B cell (primary cell): ENCODE measurements at regions not wholly inside any gene's neighbourhood (a gene's known extent, or its start where the extent isn't known, plus 50 kb on each side); places are given as distances from the start of the nearest gene placed in this dataset.

Experiments
- ATAC-seq: fragments of 200-7000 bp; cut with Tn5 transposase; one replicate; pipeline ENCODE4 v1.10.0; 2021; ENCODE audit warnings: low read depth, mild to moderate bottlenecking, moderate number of reproducible peaks, moderate library complexity
- CTCF ChIA-PET: fragments of 350-600 bp; sonication (Branson Sonifier 250); formaldehyde crosslinking; loops from one replicate; lab custom pipeline; 2021; ENCODE audit warnings: antibody characterized with exemption, inconsistent platforms; lab: Charles Lee
- POLR2A ChIA-PET: fragments of 350-600 bp; sonication (Branson Sonifier 250); formaldehyde crosslinking; loops from one replicate; lab custom pipeline; 2021; ENCODE audit warnings: antibody characterized with exemption; lab: Charles Lee
- DNase-seq: peaks from one replicate; pipeline ENCODE4 v3.0.0; 2013
- H2AFZ ChIP-seq: 2 replicates; pipeline ENCODE4 v1.6.1; 2012; ENCODE audit warnings: mild to moderate bottlenecking, low read depth, low read length; ENCODE audit not compliant: insufficient read depth, poor library complexity, severe bottlenecking
- H3K27ac ChIP-seq, 2 donors: 1 replicate in 1 of 2; 2 replicates in 1 of 2; pipeline ENCODE4 v1.5.1; 2012 to 2013; ENCODE audit warnings: low read length in 2 of 2, mild to moderate bottlenecking in 2 of 2, moderate library complexity in 1 of 2
- H3K27me3 ChIP-seq, 4 experiments: fragments of 200-600 bp in 1 of 4; sonication (generic) in 1 of 4; replicated peaks in 1 of 4; 1 replicate in 2 of 4; 2 replicates in 2 of 4; pipeline versions ENCODE4 v1.6.1 to v1.7.0; 2013 to 2016; ENCODE audit warnings: low read length in 3 of 4, mild to moderate bottlenecking in 2 of 4, mixed read lengths in 1 of 4, moderate library complexity in 1 of 4; ENCODE audit not compliant: insufficient read depth in 4 of 4, control insufficient read depth in 3 of 4; ENCODE audit errors: control extremely low read depth in 1 of 4
- H3K36me3 ChIP-seq, 2 experiments: replicated peaks in 1 of 2; 1 replicate in 1 of 2; 2 replicates in 1 of 2; pipeline versions ENCODE4 v1.6.1 to v1.7.1; 2013; ENCODE audit warnings: low read length in 1 of 2; ENCODE audit not compliant: insufficient read depth in 2 of 2, control insufficient read depth in 1 of 2; ENCODE audit errors: control extremely low read depth in 1 of 2, extremely low read depth in 1 of 2
- H3K4me1 ChIP-seq, 2 donors: fragments of 200-600 bp in 1 of 2; sonication (generic) in 1 of 2; 1 replicate in 1 of 2; 2 replicates in 1 of 2; pipeline versions ENCODE4 v1.5.1 to v1.6.1; 2013 to 2017; ENCODE audit warnings: low read length in 2 of 2; ENCODE audit not compliant: control insufficient read depth in 2 of 2, insufficient read depth in 2 of 2
- H3K4me2 ChIP-seq: replicated peaks from 2 replicates; pipeline ENCODE3; 2012; ENCODE audit warnings: mild to moderate bottlenecking, low read depth, low read length; ENCODE audit not compliant: poor library complexity, severe bottlenecking
- H3K4me3 ChIP-seq, 5 experiments: fragments of 200-600 bp in 1 of 5; sonication (generic) in 1 of 5; 1 replicate in 3 of 5; 2 replicates in 2 of 5; pipeline versions ENCODE4 v1.5.1 to v1.7.0; 2011 to 2016; ENCODE audit warnings: low read length in 4 of 5, mild to moderate bottlenecking in 4 of 5, low read depth in 2 of 5, control low read depth in 1 of 5, moderate library complexity in 1 of 5; ENCODE audit not compliant: insufficient read depth in 1 of 5; ENCODE audit errors: control extremely low read depth in 1 of 5, extremely low read depth in 1 of 5
- H3K79me2 ChIP-seq: fragments of 200-600 bp; sonication (generic); one replicate; pipeline ENCODE4 v1.6.0; 2016; ENCODE audit warnings: low read length; ENCODE audit not compliant: control insufficient read depth, insufficient read depth
- H3K9ac ChIP-seq: fragments of 200-600 bp; sonication (generic); 2 replicates; pipeline ENCODE4 v1.6.1; 2017; ENCODE audit warnings: mild to moderate bottlenecking, low read length, moderate library complexity
- H3K9me3 ChIP-seq, 3 donors: one replicate each; pipeline versions ENCODE4 v1.6.1 to v1.7.1; 2013; ENCODE audit warnings: low read length in 2 of 3; ENCODE audit not compliant: control insufficient read depth in 2 of 3, insufficient read depth in 1 of 3; ENCODE audit errors: control extremely low read depth in 1 of 3
- H4K20me1 ChIP-seq: 2 replicates; pipeline ENCODE4 v1.6.0; 2012; ENCODE audit warnings: mild to moderate bottlenecking, low read length; ENCODE audit not compliant: insufficient read depth, control insufficient read depth, poor library complexity, severe bottlenecking
- H3K27ac Mint-ChIP-seq: one replicate; pipeline ENCODE4 v1.8.0; 2021; ENCODE audit warnings: mixed read lengths
- H3K27me3 Mint-ChIP-seq: one replicate; pipeline ENCODE4 v1.8.0; 2021; ENCODE audit warnings: mixed read lengths
- H3K4me1 Mint-ChIP-seq: one replicate; pipeline ENCODE4 v1.8.0; 2021; ENCODE audit warnings: mixed read lengths
- H3K4me3 Mint-ChIP-seq: one replicate; pipeline ENCODE4 v1.8.0; 2021; ENCODE audit warnings: mixed read lengths
- H3K9me3 Mint-ChIP-seq: one replicate; pipeline ENCODE4 v1.8.0; 2022; ENCODE audit warnings: mixed read lengths; ENCODE audit not compliant: insufficient read depth
- CTCF ChIP-seq: fragments of 200-600 bp; IDR thresholded peaks from one replicate; pipeline ENCODE4 v1.8.0; 2022; ENCODE audit warnings: antibody characterized with exemption, mild to moderate bottlenecking
- EZH2 ChIP-seq: IDR thresholded peaks from 2 replicates; pipeline ENCODE4 v1.6.1; 2012; ENCODE audit warnings: borderline replicate concordance, low read depth, mild to moderate bottlenecking, moderate library complexity, low read length; ENCODE audit not compliant: insufficient read depth, poor library complexity, severe bottlenecking
- WGBS: methylation state at CpG from one replicate; pipeline ENCODE4 v1.1.5; 2013; ENCODE audit warnings: missing lambda C conversion rate; ENCODE audit not compliant: insufficient coverage; 5-methylcytosine and 5-hydroxymethylcytosine counted together
- intact Hi-C: fragments of 100-400 bp; cut with micrococcal nuclease; formaldehyde crosslinking; loops from one replicate; pipeline ENCODE4 v1.10.0; 2022

GRCh38 chr11:88406876-88407275 is 69.3 kb upstream of the CTSC start:
- DNase-seq, result no peak
- Mint-ChIP-seq H3K4me1 (peaks cover 2% of the 10 kb centered on the region), H3K9me3 (no peaks in the 10 kb centered on the region), H3K27ac (no peak overlapping the region), H3K27me3 (no peaks in the 10 kb centered on the region), H3K4me3 (no peak overlapping the region)
- Histone ChIP-seq H3K27me3 (no peaks in the 10 kb centered on the region), H3K9me3 (no peaks in the 10 kb centered on the region), H3K9ac (no peak overlapping the region), H2AFZ (no peak overlapping the region), H3K79me2 (no peaks in the 10 kb centered on the region), H4K20me1 (no peaks in the 10 kb centered on the region), H3K4me1 (no peaks in the 10 kb centered on the region), H3K27ac (no peak overlapping the region), H3K36me3 (no peaks in the 10 kb centered on the region), H3K4me2 (no peak overlapping the region), H3K4me3 (no peak overlapping the region)
- intact Hi-C loops, result no loop called here
- CTCF ChIA-PET, result no interaction called here
- ATAC-seq, result no peak
- POLR2A ChIA-PET, result no interaction called here
- TF ChIP-seq CTCF, result no peak

- intact Hi-C loops, result no loop called here
- Histone ChIP-seq H3K79me2 (no peaks in the 10 kb centered on the region), H4K20me1 (no peaks in the 10 kb centered on the region), H3K9ac (no peak overlapping the region), H3K36me3 (no peaks in the 10 kb centered on the region), H3K9me3 (no peaks in the 10 kb centered on the region), H3K27ac (no peak overlapping the region), H2AFZ (no peak overlapping the region), H3K4me2 (no peak overlapping the region), H3K4me1 (no peaks in the 10 kb centered on the region), H3K4me3 (no peak overlapping the region), H3K27me3 (no peaks in the 10 kb centered on the region)
- H3K4me1 Mint-ChIP-seq, result peaks cover 2% of the 10 kb centered on the region
- TF ChIP-seq CTCF (no peak), EZH2 (no peak)
- ATAC-seq, result no peak
- no peak overlapping the region for H3K4me3 Mint-ChIP-seq
- no peak overlapping the region for H3K27ac Mint-ChIP-seq
- CTCF ChIA-PET, result no interaction called here
- no peak for DNase-seq
- no peaks in the 10 kb centered on the region for H3K9me3 Mint-ChIP-seq
- no peaks in the 10 kb centered on the region for H3K27me3 Mint-ChIP-seq
- POLR2A ChIA-PET, result no interaction called here
- 100% methylated on average over 1 of the region's 4 CpGs for WGBS
These were observed 68.3 kb upstream of the CTSC start for GRCh38 chr11:88405853-88406252.
